Erythroblast (primary cell): ENCODE measurements at regions not wholly inside any gene's neighbourhood (a gene's known extent, or its start where the extent isn't known, plus 50 kb on each side); places are given as distances from the start of the nearest gene placed in this dataset.
"Not testable (repeated sequence)": the region's sequence is repeated elsewhere in the genome, so short reads cannot be mapped to it uniquely, and the experiment has no call there.

ENCODE experiments used
- DNase-seq, 2 experiments: peaks; one replicate each; lab custom pipeline; 2025; lab: John Stamatoyannopoulos, UW
- GATA1 ChIP-seq: IDR thresholded peaks from 2 replicates; pipeline ENCODE4 v1.6.1; 2011; ENCODE audit warnings: low read depth, mild to moderate bottlenecking, control low read depth, low read length, moderate library complexity
- POLR2A ChIP-seq: IDR thresholded peaks from 2 replicates; pipeline ENCODE4 v1.6.1; 2011; ENCODE audit warnings: mild to moderate bottlenecking, low read length

DNA sequence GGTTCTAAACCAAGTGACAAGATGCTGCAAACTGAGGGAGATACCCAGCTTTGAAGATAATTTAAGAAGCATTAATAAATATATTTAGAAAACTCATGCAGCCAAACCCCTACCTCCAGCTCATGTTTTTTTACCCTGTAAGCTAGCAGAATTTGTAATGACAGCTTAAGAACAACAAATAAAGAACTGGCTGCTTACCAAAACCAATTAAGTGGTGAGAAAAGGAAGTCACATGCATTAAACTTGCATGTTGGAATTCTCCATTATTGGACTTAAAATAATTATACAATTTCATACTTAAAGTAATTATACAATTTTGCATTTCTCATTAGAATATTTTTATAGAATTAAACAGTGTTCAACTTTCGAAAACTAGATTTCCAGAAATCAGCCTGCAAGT lies 75.6 kb upstream of the CNIH3 start:
- no peak for DNase-seq
- no peak for TF ChIP-seq POLR2A
- TF ChIP-seq GATA1 = no peak

- DNase-seq = no peak
- no peak for TF ChIP-seq GATA1
- no peak for TF ChIP-seq POLR2A
Observed at GRCh38 chr1:224541072-224541790, 74.9 kb upstream of the CNIH3 start.

GRCh38 chr1:224541901-224542630 lies 74.1 kb upstream of the CNIH3 start:
- TF ChIP-seq POLR2A = no peak
- TF ChIP-seq GATA1 = no peak
- no peak for DNase-seq

DNA sequence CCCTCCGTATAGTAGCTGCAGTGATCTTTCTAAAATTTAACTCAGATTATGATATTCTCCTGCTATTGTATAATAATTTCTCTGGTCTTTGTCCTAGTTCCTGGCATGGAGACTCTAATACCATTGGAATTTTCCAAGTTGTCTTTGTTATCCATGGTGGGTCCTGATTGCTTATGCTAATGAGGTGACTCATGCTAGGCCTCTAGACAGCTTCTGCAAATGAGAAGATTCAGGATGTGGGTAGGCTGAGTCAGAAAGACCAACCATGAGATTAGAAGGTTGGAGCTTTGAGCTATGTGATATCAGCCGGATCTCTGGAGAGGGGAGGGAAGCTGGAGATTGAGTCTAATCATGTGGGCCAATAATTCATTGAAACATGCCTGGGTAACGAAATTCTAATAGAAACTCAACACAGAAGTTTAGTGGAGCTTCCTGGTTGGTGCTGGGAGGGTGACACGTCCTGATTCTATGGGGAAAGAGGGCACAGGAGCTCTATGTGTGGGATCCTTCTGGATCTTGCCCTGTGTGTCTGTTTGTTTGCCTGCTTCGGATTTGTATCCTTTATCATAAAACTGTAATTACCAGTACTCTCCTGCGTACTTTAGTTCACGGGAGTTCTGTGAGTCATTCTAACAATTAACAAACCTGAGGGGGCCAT lies 73.2 kb upstream of the CNIH3 start:
- TF ChIP-seq GATA1 (no peak), POLR2A (no peak)
- DNase-seq = no peak

- TF ChIP-seq GATA1 (no peak), POLR2A (no peak)
- DNase-seq = no peak
Observed at GRCh38 chr1:224543453-224543852, 72.7 kb upstream of the CNIH3 start.

- DNase-seq = no peak
- TF ChIP-seq GATA1 (no peak), POLR2A (no peak)
Observed at GRCh38 chr1:224544346-224545110, 71.6 kb upstream of the CNIH3 start.

DNA sequence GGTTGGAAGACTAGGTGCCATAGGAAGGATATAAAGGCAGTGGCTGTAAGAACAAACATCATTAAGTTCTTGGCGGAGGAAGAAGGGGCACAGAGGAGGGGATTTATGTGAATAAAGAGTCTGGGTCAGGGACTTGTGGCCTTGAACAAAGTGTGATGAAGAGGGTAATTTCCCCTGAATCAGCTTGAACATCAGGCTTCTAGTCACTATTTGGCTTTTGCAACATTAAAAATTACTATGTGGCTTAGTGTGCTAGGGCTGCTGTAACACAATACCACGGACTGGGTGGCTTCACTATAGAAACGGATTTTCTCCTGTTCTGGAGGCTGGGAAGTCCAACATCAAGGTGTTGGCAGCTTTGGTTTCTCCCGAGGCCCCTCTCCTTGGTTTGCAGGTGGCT lies 70.5 kb upstream of the CNIH3 start:
- TF ChIP-seq POLR2A = no peak
- no peak for TF ChIP-seq GATA1

GRCh38 chr1:224548676-224549075 lies 67.4 kb upstream of the CNIH3 start:
- TF ChIP-seq POLR2A (no peak), GATA1 (no peak)

More for the DNA sequence above, 70.5 kb upstream of the CNIH3 start:
- no peak for DNase-seq

GRCh38 chr1:224551189-224551588 lies 64.9 kb upstream of the CNIH3 start:
- DNase-seq = not testable (repeated sequence)

More at GRCh38 chr1:224548676-224549075, 67.4 kb upstream of the CNIH3 start:
- no peak for DNase-seq

- DNase-seq = no peak
- no peak for TF ChIP-seq POLR2A
- TF ChIP-seq GATA1 = no peak
Observed at GRCh38 chr1:224554056-224554455, 62.1 kb upstream of the CNIH3 start.

DNA sequence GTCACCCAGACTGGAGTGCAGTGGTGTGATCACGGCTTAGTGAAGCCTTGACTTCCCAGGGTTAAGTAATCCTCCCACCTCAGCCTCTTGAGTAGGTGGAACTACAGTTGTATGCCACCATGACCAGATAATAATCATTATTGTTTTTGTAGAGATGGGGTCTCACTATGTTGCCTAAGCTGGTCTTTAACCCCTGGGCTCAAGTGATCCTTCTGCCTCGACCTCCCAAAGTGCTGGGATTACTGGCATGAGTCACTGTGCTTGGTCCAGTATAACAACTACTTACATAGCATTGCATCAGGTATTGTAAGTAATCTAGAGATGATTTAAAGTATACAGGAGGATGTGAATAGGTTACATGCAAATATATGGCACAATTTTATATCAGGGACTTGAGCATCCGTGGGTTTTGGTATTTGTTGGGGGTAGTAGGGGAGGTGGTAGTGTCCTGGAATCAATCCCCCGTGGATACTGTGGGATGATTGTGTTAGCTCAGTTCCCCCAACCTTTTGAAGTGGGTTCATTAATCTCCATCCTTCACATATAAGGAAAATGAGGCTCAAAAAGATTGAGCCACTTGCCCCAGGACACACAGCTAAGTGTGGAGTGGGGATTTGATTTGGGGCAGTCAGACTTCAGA lies 61.4 kb upstream of the CNIH3 start:
- DNase-seq = peak in 1 of 2 experiments; percentile 19

DNA sequence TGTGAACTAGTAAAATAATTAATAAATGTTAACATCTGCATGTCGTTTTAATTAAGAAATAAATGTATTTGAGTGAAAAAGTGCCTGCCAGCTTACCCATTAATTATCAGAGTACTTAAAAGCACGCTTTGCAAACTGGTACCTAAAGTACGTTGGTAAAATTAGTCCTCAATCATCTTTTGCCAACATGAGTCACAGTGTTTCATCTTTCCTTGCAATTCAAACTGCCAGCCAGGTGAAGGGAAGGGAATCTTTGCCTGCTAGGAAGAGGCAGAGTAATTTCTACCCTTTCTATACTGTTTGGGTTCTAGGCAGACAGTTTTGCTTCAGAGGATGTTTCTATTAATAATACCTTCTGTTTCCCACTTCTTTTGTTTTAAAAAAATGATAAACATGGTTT lies 57.2 kb upstream of the CNIH3 start:
- TF ChIP-seq POLR2A (no peak), GATA1 (no peak)
- no peak for DNase-seq

More for the DNA sequence above, 61.4 kb upstream of the CNIH3 start:
- TF ChIP-seq GATA1 (no peak), POLR2A (no peak)

DNA sequence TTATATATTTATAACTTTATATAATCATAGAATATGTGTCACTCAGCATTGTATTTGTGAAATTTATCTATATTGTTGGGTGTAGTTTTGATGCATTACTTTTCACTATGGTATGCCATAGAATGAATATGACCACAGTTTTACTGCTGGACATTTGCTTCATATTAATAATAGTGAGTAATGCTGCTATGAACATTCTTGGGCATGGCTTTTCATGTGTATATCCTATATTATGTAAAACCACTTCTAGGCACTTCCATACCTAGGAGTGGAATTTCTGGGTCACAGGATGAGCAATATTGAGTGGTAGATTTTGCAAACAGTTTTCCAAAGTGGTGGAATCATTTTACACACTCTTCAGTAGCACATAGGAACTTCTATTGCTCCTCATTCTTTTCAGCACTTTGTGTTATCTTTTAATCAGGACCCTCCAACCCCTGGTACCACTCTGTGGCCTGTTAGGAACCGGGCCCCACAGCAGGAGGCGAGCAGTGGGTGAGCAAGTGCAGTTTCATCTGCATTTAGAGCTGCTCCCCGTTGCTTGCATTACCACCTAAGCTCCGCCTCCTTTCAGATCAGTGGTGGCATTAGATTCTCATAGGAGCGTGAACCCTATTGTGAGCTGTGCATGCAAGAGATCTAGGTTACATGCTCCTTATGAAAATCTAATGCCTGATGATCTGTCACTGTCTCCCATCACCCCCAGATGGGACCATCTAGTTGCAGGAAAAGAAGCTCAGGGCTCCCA lies 56.0 kb upstream of the CNIH3 start:
- no peak for DNase-seq
- TF ChIP-seq POLR2A (no peak), GATA1 (no peak)

DNA sequence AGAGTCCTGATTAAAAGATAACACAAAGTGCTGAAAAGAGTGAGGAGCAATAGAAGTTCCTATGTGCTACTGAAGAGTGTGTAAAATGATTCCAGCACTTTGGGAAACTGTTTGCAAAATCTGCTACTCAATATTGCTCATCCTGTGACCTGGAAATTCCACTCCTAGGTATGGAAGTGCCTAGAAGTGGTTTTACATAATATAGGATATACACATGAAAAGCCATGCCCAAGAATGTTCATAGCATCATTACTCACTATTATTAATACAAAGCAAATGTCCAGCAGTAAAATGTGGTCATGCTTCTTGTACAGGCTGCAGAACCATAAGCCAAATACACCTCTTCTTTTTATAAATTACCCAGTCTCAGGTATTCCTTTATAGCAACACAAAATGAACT lies 53.2 kb upstream of the CNIH3 start:
- DNase-seq = not testable (repeated sequence)
